ENCODE measurements at regions not wholly inside any gene's neighbourhood (a gene's known extent, or its start where the extent isn't known, plus 50 kb on each side); places are given as distances from the start of the nearest gene placed in this dataset.

GRCh38 chr6:104134876-104135275, 724.8 kb downstream of the HACE1 start:
- TF ChIP-seq RAD21 (IDR thresholded peaks at IDR 0.05; ENCODE audit: low read depth) = no peak
- no peak for TF ChIP-seq TAF1 (IDR thresholded peaks at IDR 0.05; ENCODE audit: low read depth)
- TF ChIP-seq YY1 (IDR thresholded peaks at IDR 0.05; ENCODE audit: low read depth) = no peak
- no peak for TF ChIP-seq REST (IDR thresholded peaks at IDR 0.05; ENCODE audit: low read depth)
- no peak for TF ChIP-seq CREB1 (IDR thresholded peaks at IDR 0.05; ENCODE audit: low read depth)
- TF ChIP-seq EP300 (IDR thresholded peaks at IDR 0.05; ENCODE audit: borderline replicate concordance) = no peak
- no peak for TF ChIP-seq FOXM1 (IDR thresholded peaks at IDR 0.05; ENCODE audit: borderline replicate concordance, low read depth)
- TF ChIP-seq MAX (IDR thresholded peaks at IDR 0.05) = no peak
- TF ChIP-seq CEBPB (IDR thresholded peaks at IDR 0.05) = no peak
- TF ChIP-seq, protein P1, sequence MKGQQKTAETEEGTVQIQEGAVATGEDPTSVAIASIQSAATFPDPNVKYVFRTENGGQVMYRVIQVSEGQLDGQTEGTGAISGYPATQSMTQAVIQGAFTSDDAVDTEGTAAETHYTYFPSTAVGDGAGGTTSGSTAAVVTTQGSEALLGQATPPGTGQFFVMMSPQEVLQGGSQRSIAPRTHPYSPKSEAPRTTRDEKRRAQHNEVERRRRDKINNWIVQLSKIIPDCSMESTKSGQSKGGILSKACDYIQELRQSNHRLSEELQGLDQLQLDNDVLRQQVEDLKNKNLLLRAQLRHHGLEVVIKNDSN (IDR thresholded peaks at IDR 0.05) = no peak
- no peak for TF ChIP-seq EGR1 (IDR thresholded peaks at IDR 0.05)
- TF ChIP-seq TCF12 (IDR thresholded peaks at IDR 0.05; ENCODE audit: low read depth) = no peak
- no peak for TF ChIP-seq NFIC (IDR thresholded peaks at IDR 0.05)
- no peak for TF ChIP-seq ZBTB7A (IDR thresholded peaks at IDR 0.05; ENCODE audit: low read depth)

Measured in Ishikawa (cell line).